Activated T-cell treated with anti-CD3 and anti-CD28 coated beads, Interleukin-2, amount 50 U/mL, for 4 hours (primary cell): ENCODE measurements at regions not wholly inside any gene's neighbourhood (a gene's known extent, or its start where the extent isn't known, plus 50 kb on each side); places are given as distances from the start of the nearest gene placed in this dataset.
"Not testable (repeated sequence)": the region's sequence is repeated elsewhere in the genome, so short reads cannot be mapped to it uniquely, and the experiment has no call there.

ENCODE experiments used
- ATAC-seq, 2 donors: fragments of 200-7000 bp; cut with Tn5 transposase; one replicate each; pipeline ENCODE4 v1.10.0; 2021
- DNase-seq: peaks from one replicate; pipeline ENCODE4 v3.0.0-alpha.2; 2020
- H3K27me3 Mint-ChIP-seq: one replicate; pipeline ENCODE4 v1.8.0; 2021; ENCODE audit warnings: low read depth, mixed read lengths
- H3K36me3 Mint-ChIP-seq: one replicate; pipeline ENCODE4 v1.8.0; 2022; ENCODE audit warnings: mixed read lengths; ENCODE audit not compliant: insufficient read depth
- H3K4me1 Mint-ChIP-seq: one replicate; pipeline ENCODE4 v1.8.0; 2021; ENCODE audit warnings: low read depth, mixed read lengths
- H3K4me3 Mint-ChIP-seq: one replicate; pipeline ENCODE4 v1.8.0; 2021; ENCODE audit warnings: mild to moderate bottlenecking, moderate library complexity, mixed read lengths
- H3K9me3 Mint-ChIP-seq: one replicate; pipeline ENCODE4 v1.8.0; 2021; ENCODE audit warnings: mixed read lengths

DNA sequence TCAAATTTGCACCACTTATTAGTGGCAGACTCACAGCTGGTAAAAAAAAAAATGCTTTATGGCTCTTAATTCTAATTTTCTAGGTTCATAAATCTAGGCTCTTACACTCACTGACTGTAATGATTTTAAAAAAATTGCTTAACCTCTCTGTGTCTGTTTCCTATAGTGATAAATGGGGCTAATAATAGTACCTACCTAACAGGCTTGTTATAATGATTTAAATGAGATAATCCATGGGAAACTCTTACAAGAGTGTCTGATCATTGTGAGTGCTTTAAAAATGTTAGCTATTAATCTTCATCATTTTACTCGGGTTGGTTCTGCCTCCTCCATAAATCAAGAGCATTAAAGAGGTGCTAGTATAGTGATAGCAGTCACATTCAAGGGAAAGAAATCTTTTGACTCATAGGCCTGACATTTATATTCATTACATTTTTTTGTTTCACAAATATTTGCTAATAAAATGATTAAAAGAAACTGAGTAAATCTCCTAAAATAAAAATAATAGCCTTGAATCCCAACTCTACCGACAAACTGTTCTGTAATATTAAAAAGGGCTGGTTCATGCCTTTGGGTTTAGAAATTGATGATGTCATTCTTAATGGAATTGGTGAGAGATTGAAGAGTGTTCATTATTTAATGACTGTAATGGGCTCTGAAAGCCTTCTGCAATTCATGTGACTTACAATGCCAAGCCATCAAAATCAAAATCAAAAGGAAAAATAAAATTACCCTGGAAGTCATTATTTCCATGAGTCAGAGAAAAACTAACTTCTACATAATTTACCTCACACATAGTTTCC, 93.9 kb upstream of the PALMD start:
- no peaks in the 10 kb centered on the region for H3K4me1 Mint-ChIP-seq
- DNase-seq (no peak), ATAC-seq (no peak)
- H3K4me3 Mint-ChIP-seq, result no peak overlapping the region
- no peaks in the 10 kb centered on the region for H3K9me3 Mint-ChIP-seq
- H3K27me3 Mint-ChIP-seq, result peaks cover 6% of the 10 kb centered on the region
- H3K36me3 Mint-ChIP-seq, result no peaks in the 10 kb centered on the region

DNA sequence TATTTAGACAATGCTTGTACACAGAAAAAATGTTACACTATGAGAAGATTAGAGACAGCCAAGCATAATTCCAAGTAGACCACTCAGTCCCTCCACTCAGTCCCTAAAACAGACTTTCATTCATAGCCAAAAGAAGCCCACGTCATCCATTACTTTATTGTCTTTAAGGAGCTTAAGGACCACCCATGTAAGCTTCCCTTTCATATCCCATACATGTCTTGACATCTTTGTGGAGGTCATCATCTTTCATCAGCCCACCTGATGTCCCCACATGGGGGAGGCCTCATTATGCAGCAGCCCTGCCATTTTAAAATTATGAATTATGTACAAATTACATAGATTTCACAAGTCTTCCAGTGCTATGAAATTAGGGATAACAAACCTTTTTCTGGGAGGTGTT, 92.6 kb upstream of the PALMD start:
- ATAC-seq (no peak), DNase-seq (no peak)
- H3K36me3 Mint-ChIP-seq, result no peaks in the 10 kb centered on the region
- H3K27me3 Mint-ChIP-seq, result peaks cover 8% of the 10 kb centered on the region
- H3K4me1 Mint-ChIP-seq, result no peaks in the 10 kb centered on the region
- no peaks in the 10 kb centered on the region for H3K9me3 Mint-ChIP-seq
- no peak overlapping the region for H3K4me3 Mint-ChIP-seq

DNA sequence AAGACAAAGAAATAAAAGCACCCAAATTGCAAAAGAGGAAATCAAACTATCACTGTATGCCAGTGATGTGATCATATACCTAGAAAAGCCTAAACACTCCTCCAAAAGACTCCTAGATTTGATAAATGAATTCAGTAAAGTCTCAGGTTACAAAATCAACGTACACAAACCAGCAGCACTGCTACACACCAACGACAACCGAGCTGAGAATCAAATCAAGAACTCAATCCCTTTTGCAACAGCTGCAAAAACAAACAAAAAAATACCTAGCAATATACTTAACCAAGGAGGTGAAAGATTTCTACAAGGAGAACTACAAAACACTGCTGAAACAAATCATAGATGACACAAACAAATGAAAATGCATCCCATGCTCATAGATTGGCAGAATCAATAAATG, 92.1 kb upstream of the PALMD start:
- not testable (repeated sequence) for H3K9me3 Mint-ChIP-seq, H3K4me1 Mint-ChIP-seq, H3K27me3 Mint-ChIP-seq, DNase-seq, H3K36me3 Mint-ChIP-seq, ATAC-seq, H3K4me3 Mint-ChIP-seq

- DNase-seq, result no peak
Measured at GRCh38 chr1:99554727-99555126, 91.2 kb upstream of the PALMD start.

DNA sequence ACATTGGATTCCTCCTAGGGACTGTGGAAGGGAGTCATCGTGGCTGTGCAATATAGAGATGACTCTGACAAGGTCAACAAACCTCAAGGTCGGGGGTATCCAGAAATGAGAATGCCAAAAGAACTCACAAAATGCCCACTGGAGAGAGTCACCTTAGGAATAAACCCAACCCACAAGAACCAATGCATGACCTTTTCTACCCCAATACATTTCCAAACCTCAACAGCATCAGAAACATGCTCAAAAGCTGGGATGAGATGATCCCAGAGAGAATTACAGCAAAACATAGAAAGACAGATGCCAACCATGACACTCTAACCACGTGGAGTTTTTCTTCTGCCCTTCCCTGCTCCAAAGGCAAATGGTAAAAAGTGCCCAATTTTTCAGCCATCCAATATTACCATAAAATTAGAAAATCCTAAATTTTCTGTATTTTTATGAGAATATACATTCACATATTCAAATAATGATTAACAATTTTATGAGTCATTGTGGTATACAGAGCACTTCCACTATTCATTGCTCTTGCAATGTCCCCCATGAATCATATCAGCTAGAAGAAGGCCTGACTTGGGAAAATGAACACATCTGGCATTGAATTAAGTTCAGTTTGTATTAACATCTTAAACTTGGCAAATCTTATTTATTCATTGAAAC, 88.2 kb upstream of the PALMD start:
- Mint-ChIP-seq H3K4me3 (no peak overlapping the region), H3K36me3 (no peaks in the 10 kb centered on the region), H3K27me3 (peaks cover 4% of the 10 kb centered on the region), H3K9me3 (no peaks in the 10 kb centered on the region), H3K4me1 (no peaks in the 10 kb centered on the region)
- DNase-seq (no peak), ATAC-seq (no peak)

More at GRCh38 chr1:99554727-99555126, 91.2 kb upstream of the PALMD start:
- no peaks in the 10 kb centered on the region for H3K36me3 Mint-ChIP-seq
- H3K4me1 Mint-ChIP-seq, result no peaks in the 10 kb centered on the region
- H3K4me3 Mint-ChIP-seq, result no peak overlapping the region
- ATAC-seq, result no peak
- peaks cover 8% of the 10 kb centered on the region for H3K27me3 Mint-ChIP-seq
- no peaks in the 10 kb centered on the region for H3K9me3 Mint-ChIP-seq

GRCh38 chr1:99559166-99559565, 86.7 kb upstream of the PALMD start:
- no peaks in the 10 kb centered on the region for H3K4me1 Mint-ChIP-seq
- ATAC-seq, result no peak
- no peaks in the 10 kb centered on the region for H3K9me3 Mint-ChIP-seq
- no peaks in the 10 kb centered on the region for H3K36me3 Mint-ChIP-seq
- no peak overlapping the region for H3K4me3 Mint-ChIP-seq
- DNase-seq, result no peak
- H3K27me3 Mint-ChIP-seq, result peaks cover 4% of the 10 kb centered on the region

DNA sequence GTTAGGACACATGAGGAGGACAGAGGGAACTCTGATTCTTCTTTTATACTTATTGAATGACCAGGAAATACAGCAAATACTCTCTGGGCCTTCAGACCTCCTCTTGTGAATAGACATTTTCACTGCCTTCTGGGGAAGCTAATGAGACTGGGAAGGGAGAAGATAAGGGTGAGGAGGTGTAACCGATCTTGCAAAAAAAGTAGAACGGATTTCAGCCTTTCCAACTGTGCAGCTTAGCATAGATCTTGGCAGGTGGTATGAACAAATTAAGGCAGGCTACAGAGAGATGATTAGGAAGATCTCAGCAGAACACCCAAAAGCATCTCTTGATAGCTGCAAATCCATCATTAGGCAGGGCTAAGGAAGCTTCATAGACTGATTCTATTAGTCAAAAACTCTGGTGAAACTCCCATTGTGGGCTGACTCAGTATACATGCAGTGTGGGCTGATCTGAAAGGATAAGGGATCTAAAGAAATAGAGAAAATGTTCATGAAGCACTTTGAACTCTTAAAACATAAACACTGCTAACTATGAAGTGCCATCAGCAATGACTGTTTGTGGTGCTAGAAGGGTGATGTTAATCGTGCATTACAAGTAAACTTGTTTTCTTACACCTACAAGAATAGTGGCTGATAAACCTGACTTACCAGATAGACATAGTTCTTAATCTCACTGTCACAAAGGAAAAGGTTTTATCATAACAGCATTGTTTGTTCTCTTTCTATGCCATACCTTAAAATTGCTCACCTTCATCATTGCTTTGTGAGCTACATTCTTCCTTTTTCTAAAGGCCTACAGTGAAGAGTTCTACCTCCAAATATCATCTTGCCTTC, 85.5 kb upstream of the PALMD start:
- Mint-ChIP-seq H3K4me1 (no peaks in the 10 kb centered on the region), H3K4me3 (no peak overlapping the region), H3K9me3 (no peaks in the 10 kb centered on the region), H3K27me3 (peaks cover 3% of the 10 kb centered on the region), H3K36me3 (no peaks in the 10 kb centered on the region)
- DNase-seq, result no peak
- ATAC-seq, result no peak

GRCh38 chr1:99561952-99562351, 84.0 kb upstream of the PALMD start:
- Mint-ChIP-seq H3K4me1 (no peaks in the 10 kb centered on the region), H3K36me3 (no peaks in the 10 kb centered on the region), H3K4me3 (no peak overlapping the region), H3K9me3 (no peaks in the 10 kb centered on the region), H3K27me3 (peaks cover 3% of the 10 kb centered on the region)
- DNase-seq, result no peak
- ATAC-seq, result no peak

DNA sequence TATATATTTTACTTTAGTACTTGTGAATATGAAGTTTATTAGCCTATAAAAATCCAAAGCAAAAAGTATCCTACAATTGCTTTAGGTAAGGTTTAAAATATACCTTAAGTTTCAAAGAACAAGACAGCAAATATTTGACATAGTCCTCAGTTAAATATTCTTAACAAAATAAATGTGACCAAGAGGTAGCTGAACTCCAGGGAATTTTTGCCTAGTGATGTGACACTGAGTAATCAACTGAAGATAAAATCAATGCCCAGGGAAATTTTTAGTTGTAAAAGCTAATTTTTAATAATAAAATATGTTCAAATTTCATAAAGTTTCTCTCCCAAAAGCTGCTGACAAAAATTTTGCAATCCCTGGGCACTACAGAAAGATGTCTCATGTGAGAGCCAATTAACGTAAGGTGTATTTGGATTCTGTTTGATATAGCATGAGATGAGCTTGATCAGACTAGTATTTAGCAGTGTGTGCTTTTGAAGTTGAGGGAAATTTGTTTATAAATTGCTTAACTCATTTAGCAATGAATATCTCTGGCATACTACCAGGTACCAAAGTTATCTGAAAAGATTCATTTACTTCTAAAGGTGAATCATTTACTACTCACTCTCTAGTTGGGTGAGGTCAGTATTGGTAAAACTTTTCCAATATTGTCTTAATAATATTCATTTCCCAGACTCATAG, 80.2 kb upstream of the PALMD start:
- DNase-seq (no peak), ATAC-seq (no peak)
- Mint-ChIP-seq H3K9me3 (no peaks in the 10 kb centered on the region), H3K4me1 (no peaks in the 10 kb centered on the region), H3K27me3 (peaks cover 2% of the 10 kb centered on the region), H3K36me3 (no peaks in the 10 kb centered on the region), H3K4me3 (no peak overlapping the region)

DNA sequence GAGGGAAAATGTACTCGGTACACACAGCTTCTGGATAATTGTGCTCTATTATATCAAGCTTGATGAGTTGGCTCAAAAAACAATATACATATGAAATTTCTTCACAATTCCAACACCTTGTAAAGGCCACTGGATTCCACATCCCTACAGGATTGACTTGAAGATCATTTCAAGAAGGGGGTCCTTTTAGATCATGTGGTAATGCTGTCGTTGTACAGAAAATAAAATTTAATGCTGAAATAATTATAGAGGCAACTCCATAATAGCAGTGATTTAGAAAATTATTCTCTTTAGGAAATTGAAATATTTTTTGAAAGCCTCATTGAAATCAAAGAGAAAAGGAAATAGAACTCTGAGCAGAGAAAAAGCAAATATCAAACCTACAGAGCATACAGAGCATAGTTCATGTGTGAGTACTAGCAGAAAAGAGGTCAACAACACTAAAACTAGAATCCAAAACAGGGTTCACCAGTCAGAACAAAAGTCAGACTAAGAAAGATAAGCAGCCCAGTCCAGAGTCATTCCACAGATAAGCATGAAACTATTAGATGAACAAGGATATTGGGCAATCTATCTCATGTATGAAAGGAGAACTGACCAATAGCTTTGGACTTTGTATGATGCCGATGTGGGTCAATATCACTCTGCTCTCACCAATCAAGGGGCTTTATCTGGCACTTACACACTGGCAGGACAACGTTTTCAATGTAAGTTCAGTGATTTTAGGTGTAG, 79.5 kb upstream of the PALMD start:
- ATAC-seq, result no peak
- DNase-seq, result no peak
- no peaks in the 10 kb centered on the region for H3K9me3 Mint-ChIP-seq

GRCh38 chr1:99570486-99571089, 75.3 kb upstream of the PALMD start:
- ATAC-seq (no peak), DNase-seq (no peak)
- no peaks in the 10 kb centered on the region for H3K4me1 Mint-ChIP-seq
- H3K9me3 Mint-ChIP-seq, result no peaks in the 10 kb centered on the region
- H3K36me3 Mint-ChIP-seq, result no peaks in the 10 kb centered on the region
- H3K27me3 Mint-ChIP-seq, result no peaks in the 10 kb centered on the region
- no peak overlapping the region for H3K4me3 Mint-ChIP-seq

More for the DNA sequence above, 79.5 kb upstream of the PALMD start:
- Mint-ChIP-seq H3K36me3 (no peaks in the 10 kb centered on the region), H3K4me1 (no peaks in the 10 kb centered on the region), H3K4me3 (no peak overlapping the region), H3K27me3 (peaks cover 2% of the 10 kb centered on the region)

DNA sequence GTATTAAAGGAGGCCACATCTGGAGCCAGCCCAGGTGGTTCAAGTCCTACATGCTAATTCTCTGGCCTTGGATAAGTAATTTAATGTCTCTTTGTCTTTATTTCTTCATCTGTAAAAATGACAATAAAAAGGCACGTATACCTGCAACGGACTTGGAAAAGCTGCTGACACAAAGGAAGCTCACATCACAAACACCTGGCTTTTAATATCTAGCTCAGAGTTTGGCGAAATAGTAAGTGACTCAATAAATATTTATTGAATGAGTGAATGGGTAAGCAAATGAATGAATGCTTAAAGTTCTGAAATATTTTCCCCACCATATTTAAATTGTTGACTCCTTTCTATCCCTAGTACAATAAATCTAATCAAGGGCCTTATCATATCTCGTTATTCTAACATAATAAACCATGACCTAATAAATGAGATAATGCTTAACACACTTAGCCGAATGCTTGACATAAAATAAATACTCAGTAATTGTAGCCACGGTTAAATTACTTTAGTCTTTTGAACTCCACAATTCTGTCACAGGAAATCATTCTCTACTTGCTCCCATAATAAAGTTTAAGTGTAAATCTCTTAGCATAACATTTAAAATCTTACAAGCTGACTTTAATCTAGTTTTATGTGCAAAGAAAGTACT, 74.7 kb upstream of the PALMD start:
- no peaks in the 10 kb centered on the region for H3K36me3 Mint-ChIP-seq
- DNase-seq (no peak), ATAC-seq (no peak)
- no peaks in the 10 kb centered on the region for H3K9me3 Mint-ChIP-seq
- H3K4me1 Mint-ChIP-seq, result no peaks in the 10 kb centered on the region
- no peaks in the 10 kb centered on the region for H3K27me3 Mint-ChIP-seq
- H3K4me3 Mint-ChIP-seq, result no peak overlapping the region
